GM23338 (cell line): ENCODE measurements at regions not wholly inside any gene's neighbourhood (a gene's known extent, or its start where the extent isn't known, plus 50 kb on each side); places are given as distances from the start of the nearest gene placed in this dataset.

Experiments
- ATAC-seq: fragments of 200-7000 bp; cut with Tn5 transposase; 3 replicates; pipeline ENCODE4 v1.9.1; 2020
- DNase-seq: peaks from one replicate; pipeline ENCODE4 v3.0.0-alpha.2; 2015; ENCODE audit warnings: low spot score
- H2AFZ ChIP-seq: fragments of 200-600 bp; sonication (generic); 2 replicates; pipeline ENCODE4 v1.8.0; 2016; ENCODE audit warnings: antibody characterized with exemption, mild to moderate bottlenecking, moderate library complexity
- H3F3A ChIP-seq: fragments of 200-600 bp; sonication (generic); replicated peaks from 2 replicates; pipeline ENCODE4 v1.8.0; 2017; ENCODE audit warnings: antibody characterized with exemption, mixed run types, low read depth
- H3K27ac ChIP-seq: fragments of 200-600 bp; sonication (generic); 2 replicates; pipeline ENCODE4 v1.6.1; 2016; ENCODE audit warnings: low read depth
- H3K27me3 ChIP-seq: fragments of 200-600 bp; sonication (generic); 2 replicates; pipeline ENCODE4 v1.8.0; 2016; ENCODE audit warnings: mild to moderate bottlenecking, mixed run types, moderate library complexity; ENCODE audit not compliant: insufficient read depth
- H3K36me3 ChIP-seq: fragments of 200-600 bp; sonication (generic); 2 replicates; pipeline ENCODE4 v1.8.0; 2016; ENCODE audit warnings: mild to moderate bottlenecking; ENCODE audit not compliant: insufficient read depth
- H3K4me1 ChIP-seq: fragments of 200-600 bp; sonication (generic); 2 replicates; pipeline ENCODE4 v1.8.0; 2016; ENCODE audit warnings: mild to moderate bottlenecking, moderate library complexity; ENCODE audit not compliant: insufficient read depth
- H3K4me2 ChIP-seq: fragments of 200-600 bp; sonication (generic); 2 replicates; pipeline ENCODE4 v1.7.1; 2017; ENCODE audit warnings: mixed run types
- H3K4me3 ChIP-seq: fragments of 200-600 bp; sonication (generic); 2 replicates; pipeline ENCODE4 v1.6.1; 2016; ENCODE audit warnings: mixed run types
- H3K79me2 ChIP-seq: fragments of 200-600 bp; sonication (generic); replicated peaks from 2 replicates; pipeline ENCODE4 v1.8.0; 2017; ENCODE audit warnings: mild to moderate bottlenecking; ENCODE audit not compliant: insufficient read depth
- H3K9me2 ChIP-seq: fragments of 200-600 bp; sonication (generic); 2 replicates; pipeline ENCODE4 v1.8.0; 2017; ENCODE audit not compliant: insufficient read depth
- H4K20me1 ChIP-seq: fragments of 200-600 bp; sonication (generic); replicated peaks from 2 replicates; pipeline ENCODE4 v1.8.0; 2017; ENCODE audit warnings: mild to moderate bottlenecking; ENCODE audit not compliant: insufficient read depth
- H3K27ac Mint-ChIP-seq: 2 replicates; pipeline ENCODE4 v1.8.0; 2020; ENCODE audit warnings: inconsistent platforms, mild to moderate bottlenecking, moderate library complexity, mixed read lengths
- H3K27me3 Mint-ChIP-seq: 3 replicates; pipeline ENCODE4 v1.8.0; 2022; ENCODE audit warnings: low read depth, mild to moderate bottlenecking, moderate library complexity, mixed read lengths, inconsistent platforms; ENCODE audit not compliant: insufficient read depth, poor library complexity
- H3K36me3 Mint-ChIP-seq: 3 replicates; pipeline ENCODE4 v1.8.0; 2021; ENCODE audit warnings: low read depth, mild to moderate bottlenecking, inconsistent platforms, moderate library complexity, mixed read lengths
- H3K4me1 Mint-ChIP-seq: 3 replicates; pipeline ENCODE4 v1.8.0; 2020; ENCODE audit warnings: mild to moderate bottlenecking, inconsistent platforms, mixed read lengths
- H3K4me3 Mint-ChIP-seq: 3 replicates; pipeline ENCODE4 v1.8.0; 2021; ENCODE audit warnings: moderate library complexity, mild to moderate bottlenecking, inconsistent platforms, mixed read lengths
- H3K9me3 Mint-ChIP-seq: 3 replicates; pipeline ENCODE4 v1.8.0; 2020; ENCODE audit warnings: moderate library complexity, mild to moderate bottlenecking, inconsistent platforms, mixed read lengths
- CREB1 ChIP-seq: fragments of 250-450 bp; sonication (Bioruptor Pico); IDR thresholded peaks from 2 replicates; pipeline ENCODE4 v1.5.0; 2020; ENCODE audit warnings: low read depth, mild to moderate bottlenecking, moderate library complexity
- CTCF ChIP-seq, 2 experiments: fragments of 200-600 bp in 1 of 2; sonication (generic) in 1 of 2; conservative IDR thresholded peaks; 2 replicates each; pipeline versions ENCODE4 v1.5.1 to v1.6.1; 2016 to 2017; ENCODE audit warnings: antibody characterized with exemption in 2 of 2, low read depth in 2 of 2, mild to moderate bottlenecking in 2 of 2, moderate library complexity in 1 of 2
- ETS1 ChIP-seq: IDR thresholded peaks from 2 replicates; pipeline ENCODE4 v1.6.1; 2016; ENCODE audit warnings: antibody characterized with exemption
- EZH2phosphoT487 ChIP-seq: fragments of 200-600 bp; sonication (generic); IDR thresholded peaks from one replicate; pipeline ENCODE4 v1.8.1; 2018; ENCODE audit warnings: antibody characterized with exemption; ENCODE audit not compliant: unreplicated experiment
- JUNB ChIP-seq: IDR thresholded peaks from one replicate; pipeline ENCODE4 v1.6.1; 2016; ENCODE audit warnings: antibody characterized with exemption; ENCODE audit not compliant: unreplicated experiment
- NANOG ChIP-seq: IDR thresholded peaks from 2 replicates; pipeline ENCODE4 v1.6.1; 2016; ENCODE audit warnings: antibody characterized with exemption, borderline replicate concordance
- POLR2AphosphoS5 ChIP-seq: IDR thresholded peaks from 2 replicates; pipeline ENCODE4 v1.6.1; 2016; ENCODE audit warnings: antibody characterized with exemption, low read depth
- REST ChIP-seq: IDR thresholded peaks from one replicate; pipeline ENCODE4 v1.6.1; 2018; ENCODE audit warnings: antibody characterized with exemption; ENCODE audit not compliant: unreplicated experiment
- STAT1 ChIP-seq: IDR thresholded peaks from one replicate; pipeline ENCODE4 v1.6.1; 2016; ENCODE audit warnings: antibody characterized with exemption; ENCODE audit not compliant: unreplicated experiment
- ZNF114 ChIP-seq: fragments of 250-450 bp; sonication (Bioruptor Pico); IDR thresholded peaks from 2 replicates; pipeline ENCODE4 v1.5.0; 2020; ENCODE audit warnings: mild to moderate bottlenecking, moderate library complexity
- ZNF331 ChIP-seq: fragments of 250-450 bp; sonication (Bioruptor Pico); IDR thresholded peaks from 2 replicates; pipeline ENCODE4 v1.5.0; 2020; ENCODE audit warnings: low read depth, mild to moderate bottlenecking, moderate library complexity
- ZNF462 ChIP-seq: fragments of 250-450 bp; sonication (Bioruptor Pico); IDR thresholded peaks from 2 replicates; pipeline ENCODE4 v1.5.0; 2020; ENCODE audit warnings: mild to moderate bottlenecking, moderate library complexity

GRCh38 chr1:177490786-177491185, 320.0 kb downstream of the BRINP2 start:
- H4K20me1 ChIP-seq: no peaks in the 10 kb centered on the region
- no peak overlapping the region for H3K4me3 ChIP-seq
- Mint-ChIP-seq H3K36me3 (no peaks in the 10 kb centered on the region), H3K4me1 (peaks cover 5% of the 10 kb centered on the region; the same call in 2 of the 3 replicates), H3K9me3 (no peaks in the 10 kb centered on the region), H3K27me3 (peaks cover 3% of the 10 kb centered on the region), H3K27ac (no peak overlapping the region), H3K4me3 (no peak overlapping the region)
- H3K4me2 ChIP-seq: no peak overlapping the region
- no peaks in the 10 kb centered on the region for H3K36me3 ChIP-seq
- H3K27me3 ChIP-seq: no peaks in the 10 kb centered on the region
- no peak overlapping the region for H3K27ac ChIP-seq
- H3F3A ChIP-seq: no peaks in the 10 kb centered on the region
- H2AFZ ChIP-seq: no peak overlapping the region
- TF ChIP-seq ZNF331 (CRISPR knock-in tag): no peak
- TF ChIP-seq CTCF (conservative IDR thresholded peaks at IDR 0.05; ENCODE audit: low read depth in 2 of 2): no peak
- no peak for TF ChIP-seq EZH2phosphoT487
- no peak for TF ChIP-seq JUNB
- no peak for TF ChIP-seq REST
- no peak for TF ChIP-seq POLR2AphosphoS5
- no peak for TF ChIP-seq ZNF462 (CRISPR knock-in tag)
- no peak for TF ChIP-seq ETS1
- TF ChIP-seq ZNF114 (CRISPR knock-in tag): no peak
- no peak for TF ChIP-seq STAT1
- TF ChIP-seq CREB1: no peak
- no peak for TF ChIP-seq NANOG
- ATAC-seq: no peak
- H3K79me2 ChIP-seq: no peaks in the 10 kb centered on the region
- peak; percentile 7 for DNase-seq
- H3K4me1 ChIP-seq: 0 out of 2 replicates have a peak, but pooled peaks cover 3% of the 10 kb centered on the region
- H3K9me2 ChIP-seq: no peaks in the 10 kb centered on the region
